Brain pericyte (primary cell): ENCODE measurements at regions not wholly inside any gene's neighbourhood (a gene's known extent, or its start where the extent isn't known, plus 50 kb on each side); places are given as distances from the start of the nearest gene placed in this dataset.

Experiments used
- DNase-seq: peaks from one replicate; pipeline ENCODE4 v3.0.0-alpha.2; 2012; ENCODE audit warnings: low read depth, low spot score

DNA sequence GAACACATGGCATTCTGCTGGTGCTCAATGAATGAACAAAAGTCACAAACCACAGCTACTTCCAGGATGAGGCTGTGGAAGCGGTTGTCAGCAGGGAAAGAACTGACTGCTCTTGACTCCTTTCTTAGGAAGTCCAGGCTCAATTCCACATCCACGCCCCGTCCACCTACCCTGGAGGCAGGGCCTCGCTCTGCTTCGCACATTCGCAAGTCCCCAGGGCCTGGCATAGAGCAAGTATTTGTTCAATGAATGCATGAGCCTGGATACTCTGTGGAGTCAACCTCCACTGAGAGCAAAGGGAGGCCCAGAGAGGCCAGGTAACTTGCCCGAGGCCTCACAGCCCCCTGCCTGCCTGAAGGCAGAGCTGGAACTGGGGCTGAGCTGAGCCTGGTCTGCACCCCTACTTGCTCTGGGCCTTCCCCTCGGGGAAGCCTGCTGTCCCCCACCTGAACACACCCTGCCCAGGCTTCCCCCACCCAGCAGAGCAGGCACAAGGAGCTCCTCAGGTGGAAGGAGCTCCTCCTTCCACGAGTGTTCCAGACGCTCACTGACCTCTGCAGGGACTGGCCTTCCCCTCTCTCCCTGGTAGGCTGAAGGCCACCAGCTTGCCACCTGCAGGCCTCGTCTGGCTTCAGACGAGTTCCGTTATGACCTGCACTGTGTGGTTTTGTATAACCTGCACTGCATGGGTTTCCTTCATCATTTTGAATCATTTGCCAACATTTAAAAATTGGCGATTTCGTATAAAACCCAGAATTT, 119.3 kb upstream of the PTPN1 start:
- DNase-seq, result no peak

DNA sequence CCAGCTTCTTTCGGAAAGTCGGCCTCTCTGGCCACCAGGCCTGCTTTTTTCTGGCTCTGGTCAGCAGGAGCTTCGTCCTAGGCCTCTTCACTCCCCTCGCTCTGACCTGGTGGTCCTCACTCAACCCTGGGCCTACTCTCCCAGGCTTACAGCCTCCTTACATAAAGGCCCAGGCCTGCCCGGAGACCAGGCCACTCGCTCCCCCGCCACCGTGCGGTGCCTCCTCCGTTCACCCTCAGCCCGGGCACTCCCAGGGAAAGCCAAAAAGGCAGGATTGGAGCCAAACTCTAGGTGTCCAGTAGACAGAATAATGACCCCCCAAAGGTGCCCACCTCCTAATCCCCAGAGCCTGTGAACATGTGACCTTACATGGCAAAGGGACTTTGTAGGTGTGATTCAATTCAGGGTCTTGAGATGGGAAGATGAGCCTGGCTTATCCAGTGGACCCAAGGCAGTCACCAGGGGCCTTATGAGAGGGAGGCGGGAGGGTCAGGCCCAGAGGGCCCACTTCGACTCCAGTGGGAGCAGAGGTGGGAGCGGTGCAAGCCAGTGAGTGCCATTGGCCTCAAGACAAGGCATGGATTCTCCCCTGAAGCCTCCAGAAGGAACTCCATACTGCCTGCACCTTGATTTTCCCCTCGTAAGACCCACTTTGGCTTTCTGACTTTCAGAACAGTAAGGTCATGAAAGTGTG, 118.6 kb upstream of the PTPN1 start:
- DNase-seq, result no peak

DNA sequence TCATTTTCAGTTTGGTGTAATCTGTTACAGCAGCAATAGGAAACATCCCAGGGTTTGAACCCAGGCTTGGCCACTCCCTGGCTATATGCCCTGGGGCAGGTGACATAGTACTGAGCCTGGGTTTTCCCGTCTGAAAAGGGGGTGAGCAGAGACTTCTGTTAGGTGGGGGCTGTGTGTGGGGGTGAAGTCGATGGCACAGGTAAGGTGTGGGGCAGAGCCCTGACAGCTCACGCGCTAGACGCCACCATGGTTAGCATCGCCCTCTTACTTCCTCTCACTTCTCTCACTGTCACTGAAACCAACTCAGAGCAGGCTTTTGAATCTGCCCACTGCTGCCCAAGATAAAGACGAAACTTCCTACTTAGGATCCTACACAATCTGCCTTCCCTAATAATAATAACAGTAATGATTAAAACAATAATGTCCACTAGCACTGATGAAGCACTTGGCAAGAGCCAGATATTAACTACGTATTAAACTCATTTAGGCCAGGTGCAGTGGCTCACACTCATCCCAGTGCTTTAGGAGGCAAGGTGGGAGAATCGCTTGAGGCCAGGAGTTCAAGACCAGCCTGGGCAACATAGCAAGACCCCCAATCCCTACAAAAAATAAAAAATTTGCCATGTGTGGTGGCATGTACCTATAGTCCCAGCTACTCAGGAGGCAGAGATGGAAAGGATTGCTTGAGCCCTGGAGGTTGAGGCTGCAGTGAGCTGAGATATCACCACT, 117.9 kb upstream of the PTPN1 start:
- no peak for DNase-seq

DNA sequence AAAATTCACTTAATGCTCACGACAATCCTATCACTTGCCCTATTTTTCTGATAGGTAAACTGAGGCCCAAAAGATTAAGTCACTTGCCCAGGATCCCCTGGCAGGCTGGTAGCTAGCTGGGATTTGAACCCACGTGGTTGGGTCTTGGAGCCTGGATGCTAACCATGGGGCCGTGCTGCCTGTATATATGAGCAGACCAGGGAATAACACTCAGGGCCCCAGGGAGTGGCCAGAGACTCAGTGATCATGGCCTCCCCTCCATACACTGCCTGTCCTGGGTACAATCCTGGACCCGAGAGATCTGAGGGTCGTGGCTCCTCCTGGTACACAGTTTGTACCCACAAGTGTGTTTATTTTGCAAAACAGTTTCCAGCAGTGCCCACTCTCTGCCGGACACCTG, 116.9 kb upstream of the PTPN1 start:
- DNase-seq, result no peak

DNA sequence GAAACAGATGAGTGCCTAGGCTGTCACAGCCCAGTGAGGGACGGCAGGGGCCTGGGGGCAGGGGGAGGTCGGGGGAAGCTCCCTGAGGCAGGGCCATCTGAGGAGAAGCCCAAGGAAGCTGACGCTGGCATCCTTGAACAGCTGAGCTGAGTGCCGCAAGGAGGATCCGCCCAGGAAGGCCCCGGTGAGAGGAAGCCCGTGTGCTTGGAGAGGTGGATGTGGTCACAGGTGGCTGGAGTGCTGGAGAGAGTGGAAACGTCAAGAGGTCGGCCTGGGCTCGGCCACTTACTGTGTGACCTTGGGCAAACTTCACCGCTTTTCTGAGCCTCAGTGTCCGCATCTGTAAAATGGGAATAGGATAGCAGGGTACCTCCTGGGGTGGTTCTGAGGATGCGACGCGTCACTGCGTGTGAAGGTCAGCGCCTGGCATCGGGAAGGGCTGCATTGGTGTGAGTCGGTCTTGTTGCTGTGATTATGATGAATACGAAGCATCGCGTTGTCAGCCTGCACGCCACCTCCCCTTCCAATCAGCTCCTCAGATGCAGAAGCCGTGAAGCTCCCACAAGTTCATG, 116.1 kb upstream of the PTPN1 start:
- no peak for DNase-seq

DNA sequence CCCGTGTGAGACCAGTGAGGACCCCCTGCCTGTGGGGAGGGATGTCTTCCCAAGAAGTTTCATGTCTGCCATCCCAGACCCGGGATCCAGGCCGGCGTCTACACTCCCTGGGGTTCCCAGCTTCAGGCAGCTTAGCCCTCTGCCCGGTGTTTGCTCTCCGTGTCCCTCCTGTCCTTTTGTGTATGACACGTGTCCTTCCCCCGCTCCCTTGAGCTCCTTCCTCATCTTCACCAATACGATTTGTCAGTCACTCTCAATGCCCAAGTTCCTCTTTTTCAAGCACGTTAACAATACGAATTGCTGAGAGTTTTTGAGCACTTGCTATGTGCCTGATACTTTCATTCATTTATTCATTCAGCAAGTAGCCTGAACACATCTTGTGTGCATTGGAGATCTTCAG, 115.6 kb upstream of the PTPN1 start:
- DNase-seq, result no peak

DNA sequence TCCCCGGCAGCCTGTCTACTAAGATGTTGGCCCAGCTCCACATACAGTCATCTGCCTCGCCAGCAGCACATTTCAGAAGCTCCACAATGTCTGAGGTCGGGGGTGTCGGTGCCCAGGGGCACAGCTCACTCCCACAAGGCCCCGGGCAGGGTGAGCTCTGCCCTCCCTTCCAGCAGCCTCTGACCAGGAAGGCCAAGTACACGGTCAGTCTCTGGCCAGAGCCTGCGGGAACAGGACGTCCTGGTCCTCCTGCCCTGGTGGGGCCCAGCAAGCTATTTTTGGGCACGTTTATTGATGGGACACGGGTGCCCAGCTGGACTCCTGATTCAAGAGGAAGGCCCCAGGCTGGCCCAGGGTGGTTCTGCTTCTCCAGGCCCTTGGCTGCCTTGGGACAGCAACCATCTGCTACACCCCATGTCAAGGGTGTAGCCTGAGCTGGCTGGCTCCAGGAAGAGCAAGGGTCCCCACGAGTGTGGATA, 114.9 kb upstream of the PTPN1 start:
- no peak for DNase-seq

DNA sequence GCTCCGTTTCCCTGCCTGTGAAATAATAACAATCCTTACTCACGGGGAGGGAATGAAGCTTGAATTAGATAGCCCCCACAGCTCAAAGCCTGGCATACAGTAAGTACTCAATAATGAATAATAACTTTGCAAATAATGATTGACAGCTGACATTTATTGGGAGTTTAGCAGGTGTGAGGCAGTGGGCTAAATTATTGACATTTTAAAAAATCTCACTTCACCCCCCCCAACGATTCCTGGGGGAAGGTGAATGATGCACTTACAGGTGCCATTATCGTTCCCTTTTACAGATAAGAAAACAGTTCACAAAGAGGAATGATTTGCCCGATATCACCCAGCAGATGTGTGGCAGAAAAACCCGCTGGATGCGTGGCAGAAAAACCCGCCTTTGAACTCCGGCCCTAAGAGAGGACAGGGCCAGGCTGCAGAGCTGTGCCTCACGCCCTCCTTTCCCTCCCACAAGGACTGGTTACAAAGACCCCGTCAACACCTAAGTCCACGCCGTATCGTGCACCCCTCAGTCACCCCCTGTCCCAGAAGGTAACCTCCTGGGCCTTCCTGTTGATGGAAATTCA, 114.2 kb upstream of the PTPN1 start:
- no peak for DNase-seq

DNA sequence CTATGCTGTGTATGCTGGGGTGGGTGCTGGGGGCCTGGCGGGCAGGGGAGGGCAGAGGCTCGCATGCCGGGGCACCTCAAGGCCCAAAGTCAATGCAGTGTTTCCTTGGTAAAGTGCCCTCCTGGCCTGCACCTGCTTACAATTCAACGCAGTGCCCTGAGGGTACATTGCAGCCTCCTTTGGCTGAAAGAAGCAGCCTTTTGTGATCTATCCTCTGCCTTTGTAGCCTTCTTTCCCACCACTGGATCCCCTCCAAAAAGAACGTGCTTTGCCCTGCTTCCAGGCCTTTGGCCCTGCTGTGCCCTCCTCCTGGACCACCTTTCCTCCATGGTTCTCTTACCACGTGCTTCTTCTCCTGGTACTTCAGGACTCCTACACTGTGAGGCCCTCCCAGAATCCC, 113.6 kb upstream of the PTPN1 start:
- no peak for DNase-seq

DNA sequence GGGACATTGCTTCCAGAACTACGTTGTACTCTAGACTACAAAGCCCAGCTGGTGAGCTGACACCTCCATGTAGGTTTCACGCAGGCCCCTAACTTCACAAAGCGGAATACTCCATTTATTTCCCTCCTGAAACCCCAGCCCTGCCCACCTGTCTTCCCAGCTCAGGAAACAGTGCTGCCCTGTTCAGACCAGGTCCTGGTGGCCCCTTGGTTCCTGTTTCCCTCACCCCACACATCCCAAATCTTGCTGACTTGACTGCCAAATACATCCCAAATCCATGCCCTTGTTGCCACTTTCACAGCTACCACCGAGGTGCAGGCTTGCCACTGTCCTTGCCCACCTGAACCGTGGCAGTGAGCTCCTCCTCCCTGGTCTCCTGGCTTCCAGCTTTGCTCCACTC, 113.1 kb upstream of the PTPN1 start:
- DNase-seq, result no peak

DNA sequence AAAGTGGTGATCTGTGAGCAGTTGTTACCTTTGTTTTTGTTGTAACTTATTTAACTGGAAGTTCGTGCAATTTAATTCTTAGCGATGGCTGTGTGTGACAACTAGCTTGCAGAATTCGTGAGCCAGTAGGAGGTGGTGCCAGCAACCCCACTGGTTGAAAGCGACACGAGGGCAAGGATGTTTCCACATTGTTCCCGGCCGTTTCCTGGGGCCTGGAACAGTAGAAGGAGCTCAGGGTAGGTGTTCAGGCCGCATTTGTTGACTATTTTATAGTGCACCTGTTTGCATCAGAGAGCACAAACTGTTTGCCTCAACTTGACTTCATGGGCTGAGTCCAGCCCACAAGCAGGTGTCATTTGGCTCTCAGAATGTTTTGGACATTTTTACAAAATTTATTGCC, 112.1 kb upstream of the PTPN1 start:
- DNase-seq, result no peak

DNA sequence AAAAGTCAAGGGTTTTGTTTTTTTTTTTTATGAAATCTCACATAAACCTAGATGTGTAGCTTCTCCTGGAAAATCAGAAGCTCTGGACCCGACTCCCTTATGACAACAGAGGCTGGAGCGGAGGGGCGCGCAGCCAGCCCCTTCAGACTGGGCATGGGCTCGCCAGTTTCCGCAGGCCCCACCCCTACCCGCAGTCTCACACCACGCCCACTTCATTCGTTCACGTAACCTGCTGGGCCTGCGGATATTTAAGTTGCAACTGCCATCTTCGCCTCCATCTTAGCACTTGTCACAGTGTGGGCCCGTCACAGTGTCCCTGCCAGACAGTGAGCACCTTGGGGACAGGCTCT, 111.7 kb upstream of the PTPN1 start:
- no peak for DNase-seq

DNA sequence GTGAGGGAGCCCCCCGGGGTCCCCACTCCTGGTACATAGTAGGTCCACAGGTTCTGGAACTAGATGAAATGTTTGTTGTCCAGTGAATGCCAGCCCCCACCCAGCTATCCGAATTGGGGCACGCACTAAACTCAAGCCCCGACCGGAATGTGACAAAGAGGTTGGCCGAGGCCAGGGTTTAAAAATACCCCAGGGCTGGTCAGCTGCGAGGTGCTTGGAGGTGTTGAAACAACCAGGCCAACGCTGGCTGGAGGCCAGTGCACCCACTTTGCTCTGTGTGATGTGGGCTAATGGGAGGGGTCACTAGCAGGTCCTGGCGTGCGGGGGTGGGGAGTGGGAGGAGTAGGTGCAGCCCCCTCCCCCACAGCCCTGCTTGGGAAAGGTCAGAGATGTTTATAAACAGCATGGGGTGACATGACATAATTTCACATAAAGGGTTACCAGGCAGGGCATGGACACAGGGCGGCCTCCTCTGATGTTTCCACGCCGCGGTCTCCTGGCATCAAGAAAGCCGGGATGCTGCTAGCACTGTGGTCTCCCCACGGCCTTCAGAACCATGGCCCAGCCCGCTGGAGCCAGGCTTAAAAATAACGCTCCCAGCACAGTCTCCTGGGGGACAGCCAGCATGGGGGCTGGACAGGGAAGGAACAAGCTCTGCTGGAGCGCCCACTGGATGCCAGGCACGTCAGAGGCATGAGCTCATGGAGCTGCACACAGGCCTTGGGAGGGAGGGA, 111.2 kb upstream of the PTPN1 start:
- DNase-seq, result no peak

DNA sequence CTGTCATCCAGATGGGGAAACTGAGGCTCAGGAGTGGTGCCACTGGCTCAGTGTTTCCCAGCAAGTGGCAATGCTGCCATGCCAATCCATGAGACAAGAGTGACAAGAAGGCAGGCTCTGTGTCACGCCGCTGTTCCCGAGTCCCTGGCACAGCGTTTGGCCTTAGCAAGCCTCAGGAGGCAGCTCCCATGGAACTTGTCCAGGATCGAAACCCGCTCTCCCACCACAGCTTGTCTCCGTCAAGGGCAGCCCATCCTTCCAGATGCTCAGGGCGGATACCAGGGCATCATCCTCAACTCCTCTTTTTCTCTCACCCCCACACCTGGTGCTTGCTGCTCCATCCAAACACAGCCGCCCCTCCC, 110.6 kb upstream of the PTPN1 start:
- no peak for DNase-seq

DNA sequence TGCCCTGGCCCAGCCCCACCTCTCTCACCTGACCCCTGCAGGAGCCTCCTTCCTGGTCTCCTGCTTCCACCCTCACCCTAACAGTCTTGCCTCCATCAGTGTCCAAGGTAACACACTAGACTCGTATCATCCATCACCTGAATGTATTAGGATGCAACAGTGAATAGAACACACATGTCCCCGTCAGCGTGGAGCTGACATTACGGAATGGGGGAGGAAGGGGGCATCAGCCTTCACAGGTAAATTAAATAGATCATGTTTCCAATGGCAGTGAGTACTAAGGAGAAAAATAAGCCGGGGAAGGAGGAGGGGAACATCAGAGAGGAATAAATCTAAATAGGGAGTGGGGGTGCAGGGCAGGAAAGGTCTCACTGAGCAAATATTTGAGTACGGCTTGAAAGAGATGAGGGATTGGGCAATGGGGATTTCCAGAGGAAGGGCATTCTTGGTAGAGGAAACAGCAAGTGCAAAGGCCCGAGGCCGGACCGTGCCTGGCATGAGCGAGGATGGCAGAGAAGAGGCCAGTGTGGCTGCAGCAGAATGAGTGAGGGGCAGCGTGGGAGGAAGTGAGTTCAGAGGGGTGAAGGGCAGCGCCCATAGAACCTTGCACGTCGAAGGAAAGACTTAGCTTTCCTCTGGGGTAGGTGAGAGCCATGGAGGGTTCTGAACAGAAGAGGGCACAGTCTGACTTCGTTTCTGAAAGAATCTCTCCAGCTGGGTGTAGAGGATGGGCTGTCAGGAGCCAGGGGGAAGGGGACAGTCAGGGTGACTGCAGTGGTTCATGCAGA, 110.1 kb upstream of the PTPN1 start:
- no peak for DNase-seq

DNA sequence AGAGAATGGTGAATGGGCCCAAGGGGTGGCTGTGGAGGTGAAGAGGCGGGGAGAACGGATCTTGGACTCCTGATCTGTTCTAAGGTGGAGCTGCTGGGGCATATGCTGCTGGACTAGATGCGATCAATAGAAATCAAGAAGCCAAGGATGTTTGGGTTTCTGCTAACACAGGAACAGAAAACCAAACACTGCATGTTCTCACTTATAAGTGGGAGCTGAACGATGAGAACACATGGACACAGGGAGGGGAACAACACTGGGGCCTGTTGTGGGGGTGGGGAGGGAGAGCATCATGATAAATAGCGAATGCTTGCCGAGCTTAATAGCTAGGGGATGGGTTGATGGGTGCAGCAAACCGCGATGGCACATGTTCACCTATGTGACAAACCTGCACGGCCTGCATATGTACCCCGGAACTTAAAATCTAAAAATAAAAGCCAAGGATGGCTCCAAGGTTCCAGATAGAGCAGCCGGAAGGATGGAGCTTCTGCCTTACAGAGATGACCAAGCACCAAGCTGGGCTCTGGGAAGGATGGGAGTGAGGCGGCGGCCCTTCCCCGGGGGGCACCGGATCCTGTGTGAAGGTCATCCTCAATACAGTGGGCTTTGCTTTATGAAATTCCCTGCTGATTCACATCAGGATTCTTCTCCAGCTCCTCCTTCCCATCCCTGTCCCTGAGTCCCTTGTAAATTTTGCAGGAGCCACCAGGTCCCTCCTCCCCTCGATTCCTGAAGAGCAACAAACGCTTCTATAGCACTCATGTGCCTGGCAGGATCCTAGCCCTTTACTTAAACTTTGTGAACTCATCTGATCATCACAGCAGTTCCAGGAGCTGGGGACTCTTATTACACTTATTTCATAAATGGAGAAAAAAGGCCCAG, 109.2 kb upstream of the PTPN1 start:
- no peak for DNase-seq

DNA sequence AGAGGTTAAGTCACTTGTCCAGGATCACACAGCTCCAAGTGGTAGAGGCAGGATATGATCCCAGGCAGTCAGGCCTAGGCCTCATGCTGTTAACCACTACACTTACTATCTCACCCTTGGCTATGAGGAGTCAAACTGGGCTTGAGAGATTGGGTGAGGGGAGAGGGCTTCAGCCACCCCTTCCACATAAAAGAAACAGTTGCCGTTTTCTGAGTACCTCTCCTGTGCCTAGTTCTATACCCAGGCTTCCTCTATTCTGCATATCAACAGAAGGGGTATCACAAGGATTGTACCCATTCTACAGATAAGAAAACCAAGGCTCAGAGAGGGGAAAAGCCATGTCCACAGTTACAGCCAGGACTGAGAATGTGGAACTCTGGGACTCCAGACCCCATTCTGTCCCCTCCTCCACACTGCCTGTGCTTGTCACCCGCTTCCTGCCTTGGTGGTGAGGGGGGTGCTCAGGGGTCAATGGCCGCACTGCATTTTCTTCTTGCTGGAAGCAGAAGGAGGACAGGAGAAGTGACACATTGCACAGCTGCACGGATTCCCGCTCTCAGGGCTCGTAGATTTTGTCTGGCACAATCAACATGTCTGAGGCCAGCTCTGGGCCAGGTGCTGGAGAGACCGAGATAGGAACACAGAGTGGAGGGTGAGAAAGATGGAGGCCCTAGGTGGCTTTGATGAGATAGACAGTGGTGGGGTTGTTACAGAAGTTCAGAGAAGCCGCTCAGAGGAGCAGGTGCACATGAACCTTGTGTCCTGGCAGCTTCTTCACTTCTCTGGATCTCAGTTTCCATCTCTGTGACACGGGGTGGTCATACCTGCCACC, 108.4 kb upstream of the PTPN1 start:
- no peak for DNase-seq

DNA sequence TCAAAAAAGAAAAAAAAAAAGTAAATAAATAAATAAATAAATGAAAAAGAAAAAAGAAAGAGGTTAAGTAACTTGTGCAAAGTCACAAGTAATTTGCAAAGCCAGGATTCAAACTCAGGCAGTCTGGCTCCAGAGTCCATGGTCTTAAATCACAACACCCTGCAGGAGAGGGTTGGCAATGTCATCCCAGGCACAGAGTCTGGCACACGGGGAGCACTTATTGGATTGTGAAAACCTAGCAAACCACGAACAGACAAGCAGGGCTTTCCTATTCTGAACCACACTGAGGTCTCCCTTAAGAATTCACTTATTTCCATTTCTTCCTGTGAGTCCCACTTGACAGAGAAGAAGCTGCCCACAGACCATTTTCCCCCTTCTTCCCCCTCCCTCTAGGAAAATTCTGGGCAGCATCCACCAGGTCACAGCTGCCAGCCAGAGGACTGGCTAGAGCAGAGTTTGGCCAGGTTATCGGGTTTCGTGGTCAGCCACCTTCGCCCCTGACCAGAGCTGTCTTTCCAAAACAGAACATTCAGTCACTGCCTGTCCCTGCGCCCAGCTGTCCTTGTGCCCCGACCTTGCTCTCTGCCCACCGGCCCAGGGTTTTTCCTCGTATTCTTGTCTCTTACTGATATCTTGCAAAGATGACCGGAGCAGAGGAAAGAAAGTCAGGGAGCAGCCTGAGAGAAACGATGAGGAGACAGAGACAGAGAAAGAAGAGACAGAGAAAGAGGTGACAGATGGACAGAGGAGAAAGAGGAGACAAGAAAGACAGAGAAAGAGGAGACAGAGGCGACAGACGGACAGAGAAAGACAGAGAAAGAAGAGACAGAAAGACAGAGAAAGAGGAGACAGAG, 106.4 kb upstream of the PTPN1 start:
- DNase-seq, result no peak
